ENCODE measurements at regions not wholly inside any gene's neighbourhood (a gene's known extent, or its start where the extent isn't known, plus 50 kb on each side); places are given as distances from the start of the nearest gene placed in this dataset.

- Histone ChIP-seq H3K9me3 (ENCODE audit: control insufficient read depth, insufficient read depth, low read length) (no peaks in the 10 kb centered on the region; the same call in 1 of the 2 replicates), H3K4me3 (ENCODE audit: low read depth, low read length) (no peak overlapping the region), H3K27ac (ENCODE audit: low read depth, low read length) (no peak overlapping the region), H3K27me3 (ENCODE audit: control insufficient read depth, insufficient read depth, low read length) (no peaks in the 10 kb centered on the region)
- TF ChIP-seq CTCF (IDR thresholded peaks at IDR 0.05; ENCODE audit: low read depth, low read length) = peak; percentile 31
- CTCF ChIA-PET = interaction anchor here (0.6 kb wide), 1 partner anchor 16 kb away, joined by 3 read pairs; no protein-coding TSS in a partner anchor
- DNase-seq (ENCODE audit: low read depth, low spot score) = no peak
- POLR2A ChIA-PET = no interaction called here
Observed at GRCh38 chr2:19137433-19137832, 221.0 kb downstream of the OSR1 start.

GRCh38 chr2:19132967-19133366 is 225.5 kb downstream of the OSR1 start:
- H3K27ac ChIP-seq (ENCODE audit: low read depth, low read length) = no peak overlapping the region
- H3K9me3 ChIP-seq (ENCODE audit: control insufficient read depth, insufficient read depth, low read length) = no peaks in the 10 kb centered on the region; the same call in 1 of the 2 replicates
- no peaks in the 10 kb centered on the region for H3K27me3 ChIP-seq (ENCODE audit: control insufficient read depth, insufficient read depth, low read length)
- no peak overlapping the region for H3K4me3 ChIP-seq (ENCODE audit: low read depth, low read length)
- DNase-seq (ENCODE audit: low read depth, low spot score) = no peak
- ChIA-PET CTCF (no interaction called here), POLR2A (interaction anchor here (1.0 kb wide), 1 partner anchor 8 kb away, joined by 3 read pairs; no protein-coding TSS in a partner anchor)
- no peak for TF ChIP-seq CTCF (IDR thresholded peaks at IDR 0.05; ENCODE audit: low read depth, low read length)

- no peak for DNase-seq (ENCODE audit: low read depth, low spot score)
- H3K9me3 ChIP-seq (ENCODE audit: control insufficient read depth, insufficient read depth, low read length) = no peaks in the 10 kb centered on the region; the same call in 1 of the 2 replicates
- CTCF ChIA-PET = interaction anchor here (0.9 to 1.2 kb wide), 2 partner anchors 57 to 976 kb away, joined by 3 to 4 read pairs; no protein-coding TSS in a partner anchor
- H3K4me3 ChIP-seq (ENCODE audit: low read depth, low read length) = no peak overlapping the region
- no peak for TF ChIP-seq CTCF (IDR thresholded peaks at IDR 0.05; ENCODE audit: low read depth, low read length)
- no peak overlapping the region for H3K27ac ChIP-seq (ENCODE audit: low read depth, low read length)
- POLR2A ChIA-PET = no interaction called here
- no peaks in the 10 kb centered on the region for H3K27me3 ChIP-seq (ENCODE audit: control insufficient read depth, insufficient read depth, low read length)
Observed at GRCh38 chr2:19131871-19132270, 226.6 kb downstream of the OSR1 start.

GRCh38 chr2:19128148-19128547 is 230.3 kb downstream of the OSR1 start:
- CTCF ChIA-PET = no interaction called here
- no peak for TF ChIP-seq CTCF (IDR thresholded peaks at IDR 0.05; ENCODE audit: low read depth, low read length)
- Histone ChIP-seq H3K27me3 (ENCODE audit: control insufficient read depth, insufficient read depth, low read length) (no peaks in the 10 kb centered on the region), H3K4me3 (ENCODE audit: low read depth, low read length) (no peak overlapping the region), H3K9me3 (ENCODE audit: control insufficient read depth, insufficient read depth, low read length) (no peaks in the 10 kb centered on the region), H3K27ac (ENCODE audit: low read depth, low read length) (no peak overlapping the region)
- POLR2A ChIA-PET = no interaction called here
- no peak for DNase-seq (ENCODE audit: low read depth, low spot score)

GRCh38 chr2:19127616-19128015 is 230.8 kb downstream of the OSR1 start:
- TF ChIP-seq CTCF (IDR thresholded peaks at IDR 0.05; ENCODE audit: low read depth, low read length) = no peak
- Histone ChIP-seq H3K27me3 (ENCODE audit: control insufficient read depth, insufficient read depth, low read length) (no peaks in the 10 kb centered on the region), H3K27ac (ENCODE audit: low read depth, low read length) (no peak overlapping the region), H3K9me3 (ENCODE audit: control insufficient read depth, insufficient read depth, low read length) (no peaks in the 10 kb centered on the region), H3K4me3 (ENCODE audit: low read depth, low read length) (no peak overlapping the region)
- ChIA-PET POLR2A (no interaction called here), CTCF (no interaction called here)
- DNase-seq (ENCODE audit: low read depth, low spot score) = no peak
